ENCODE measurements at regions not wholly inside any gene's neighbourhood (a gene's known extent, or its start where the extent isn't known, plus 50 kb on each side); places are given as distances from the start of the nearest gene placed in this dataset.

- no peak overlapping the region for H3K23ac ChIP-seq (ENCODE audit: insufficient read length, low read depth, low read length)
- H2AK5ac ChIP-seq (ENCODE audit: insufficient read length, low read length) = no peak overlapping the region
- H4K20me1 ChIP-seq (ENCODE audit: control insufficient read depth, insufficient read depth, insufficient read length) = no peaks in the 10 kb centered on the region
- H3K23me2 ChIP-seq (ENCODE audit: insufficient read length, low read depth, low read length, poor library complexity, severe bottlenecking) = no peaks in the 10 kb centered on the region
- no peaks in the 10 kb centered on the region for H3K36me3 Mint-ChIP-seq (ENCODE audit: insufficient read depth in 1 of 3, low read depth in 3 of 3)
- H3K27me3 ChIP-seq (ENCODE audit: insufficient read depth, low read length) = no peaks in the 10 kb centered on the region
- no peak overlapping the region for H2BK12ac ChIP-seq (ENCODE audit: insufficient read length, low read depth, low read length)
- H3K9me3 Mint-ChIP-seq = no peaks in the 10 kb centered on the region
- H3K4ac ChIP-seq (ENCODE audit: low read depth, low read length) = no peak overlapping the region
- H3K9ac ChIP-seq (ENCODE audit: extremely low read depth, insufficient read length, low read length) = no peak overlapping the region
- no peak overlapping the region for H3T11ph ChIP-seq (ENCODE audit: low read length)
- no peak overlapping the region for H3K56ac ChIP-seq (ENCODE audit: insufficient read length, low read depth, low read length)
- DNase-seq = no peak
- TF ChIP-seq, protein P1, sequence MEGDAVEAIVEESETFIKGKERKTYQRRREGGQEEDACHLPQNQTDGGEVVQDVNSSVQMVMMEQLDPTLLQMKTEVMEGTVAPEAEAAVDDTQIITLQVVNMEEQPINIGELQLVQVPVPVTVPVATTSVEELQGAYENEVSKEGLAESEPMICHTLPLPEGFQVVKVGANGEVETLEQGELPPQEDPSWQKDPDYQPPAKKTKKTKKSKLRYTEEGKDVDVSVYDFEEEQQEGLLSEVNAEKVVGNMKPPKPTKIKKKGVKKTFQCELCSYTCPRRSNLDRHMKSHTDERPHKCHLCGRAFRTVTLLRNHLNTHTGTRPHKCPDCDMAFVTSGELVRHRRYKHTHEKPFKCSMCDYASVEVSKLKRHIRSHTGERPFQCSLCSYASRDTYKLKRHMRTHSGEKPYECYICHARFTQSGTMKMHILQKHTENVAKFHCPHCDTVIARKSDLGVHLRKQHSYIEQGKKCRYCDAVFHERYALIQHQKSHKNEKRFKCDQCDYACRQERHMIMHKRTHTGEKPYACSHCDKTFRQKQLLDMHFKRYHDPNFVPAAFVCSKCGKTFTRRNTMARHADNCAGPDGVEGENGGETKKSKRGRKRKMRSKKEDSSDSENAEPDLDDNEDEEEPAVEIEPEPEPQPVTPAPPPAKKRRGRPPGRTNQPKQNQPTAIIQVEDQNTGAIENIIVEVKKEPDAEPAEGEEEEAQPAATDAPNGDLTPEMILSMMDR (conservative IDR thresholded peaks at IDR 0.05) = no peak
- H3K4me3 Mint-ChIP-seq = no peak overlapping the region
- no peak overlapping the region for H2AFZ ChIP-seq (ENCODE audit: low read length)
- no peak overlapping the region for H3K27ac ChIP-seq (ENCODE audit: insufficient read length, low read depth, low read length)
- no peaks in the 10 kb centered on the region for H3K79me1 ChIP-seq (ENCODE audit: insufficient read depth, low read depth, low read length, poor library complexity, severe bottlenecking)
- H2BK120ac ChIP-seq (ENCODE audit: low read depth, low read length, poor library complexity, severe bottlenecking) = no peak overlapping the region
- no peak overlapping the region for H3K18ac ChIP-seq (ENCODE audit: insufficient read length, low read depth, low read length)
- no peaks in the 10 kb centered on the region for H3K4me1 Mint-ChIP-seq
- H2BK5ac ChIP-seq (ENCODE audit: insufficient read length, low read length) = no peak overlapping the region
- no peaks in the 10 kb centered on the region for H3K4me1 ChIP-seq (ENCODE audit: insufficient read depth, low read length)
- H4K8ac ChIP-seq (replicated peaks; ENCODE audit: insufficient read length, low read depth, low read length) = no peak overlapping the region
- WGBS (ENCODE audit: extremely low coverage, insufficient read length, low lambda C conversion rate) = no CpG with 5 or more reads among the region's 1 CpG
- H3K27me3 Mint-ChIP-seq (ENCODE audit: low read depth) = 0 out of 2 replicates have a peak, but pooled peaks cover 2% of the 10 kb centered on the region
- H3K9me3 ChIP-seq (ENCODE audit: control insufficient read depth, low read depth, low read length) = no peaks in the 10 kb centered on the region
- H3K14ac ChIP-seq (ENCODE audit: insufficient read depth, low read length) = no peak overlapping the region
- no peaks in the 10 kb centered on the region for H3K79me2 ChIP-seq (ENCODE audit: insufficient read depth, low read length)
- H4K5ac ChIP-seq (ENCODE audit: insufficient read length, low read depth, low read length) = no peak overlapping the region
- H3K4me2 ChIP-seq (ENCODE audit: insufficient read depth, insufficient read length, low read length) = no peak overlapping the region
- no peak overlapping the region for H2BK15ac ChIP-seq (ENCODE audit: low read depth, low read length)
- no peak overlapping the region for H2BK20ac ChIP-seq (ENCODE audit: low read depth, low read length, poor library complexity, severe bottlenecking)
- no peak overlapping the region for H3K27ac Mint-ChIP-seq
- H4K91ac ChIP-seq (ENCODE audit: insufficient read length, low read depth, low read length) = no peak overlapping the region
These were observed 409.2 kb downstream of the HTR1A start for GRCh38 chr5:63553073-63553472.

All from H9 (cell line).